Stimulated activated CD4-positive, alpha-beta T cell treated with anti-CD3 and anti-CD28 coated beads, Interleukin-4, amount 100 ng/mL, for 24 hours (primary cell): ENCODE measurements at regions not wholly inside any gene's neighbourhood (a gene's known extent, or its start where the extent isn't known, plus 50 kb on each side); places are given as distances from the start of the nearest gene placed in this dataset.

Source experiments
- DNase-seq: peaks from one replicate; pipeline ENCODE4 v3.0.0-alpha.2; 2020

GRCh38 chr2:155377266-155377680 is 678.8 kb downstream of the KCNJ3 start:
- no peak for DNase-seq

GRCh38 chr2:155372969-155373368 is 674.5 kb downstream of the KCNJ3 start:
- DNase-seq = no peak

- no peak for DNase-seq
Measured at GRCh38 chr2:155368934-155369333, 670.4 kb downstream of the KCNJ3 start.

GRCh38 chr2:155364766-155365165 is 666.3 kb downstream of the KCNJ3 start:
- DNase-seq = no peak

GRCh38 chr2:155363349-155363888 is 664.9 kb downstream of the KCNJ3 start:
- DNase-seq = no peak

GRCh38 chr2:155357172-155357571 is 658.7 kb downstream of the KCNJ3 start:
- DNase-seq = no peak

GRCh38 chr2:155356250-155356649 is 657.8 kb downstream of the KCNJ3 start:
- no peak for DNase-seq

- no peak for DNase-seq
Measured at GRCh38 chr2:155350783-155351580, 652.5 kb downstream of the KCNJ3 start.

GRCh38 chr2:155332016-155332415 is 633.5 kb downstream of the KCNJ3 start:
- no peak for DNase-seq

GRCh38 chr2:155320236-155320635 is 621.7 kb downstream of the KCNJ3 start:
- no peak for DNase-seq

- no peak for DNase-seq
Measured at GRCh38 chr2:155318710-155319109, 620.2 kb downstream of the KCNJ3 start.

- DNase-seq = no peak
Measured at GRCh38 chr2:155315768-155316167, 617.3 kb downstream of the KCNJ3 start.

GRCh38 chr2:155310589-155310988 is 612.1 kb downstream of the KCNJ3 start:
- no peak for DNase-seq

- DNase-seq = no peak
Measured at GRCh38 chr2:155309483-155309882, 611.0 kb downstream of the KCNJ3 start.

GRCh38 chr2:155308367-155309009 is 610.0 kb downstream of the KCNJ3 start:
- no peak for DNase-seq

- DNase-seq = no peak
Measured at GRCh38 chr2:155301221-155301620, 602.7 kb downstream of the KCNJ3 start.

- DNase-seq = no peak
Measured at GRCh38 chr2:155298001-155298400, 599.5 kb downstream of the KCNJ3 start.

- DNase-seq = no peak
Measured at GRCh38 chr2:155294358-155294757, 595.9 kb downstream of the KCNJ3 start.

- DNase-seq = no peak
Measured at GRCh38 chr2:155281907-155282306, 583.4 kb downstream of the KCNJ3 start.

- no peak for DNase-seq
Measured at GRCh38 chr2:155273323-155273722, 574.8 kb downstream of the KCNJ3 start.

GRCh38 chr2:155266583-155266982 is 568.1 kb downstream of the KCNJ3 start:
- DNase-seq = no peak

- no peak for DNase-seq
Measured at GRCh38 chr2:155266109-155266508, 567.6 kb downstream of the KCNJ3 start.

- DNase-seq = no peak
Measured at GRCh38 chr2:155256803-155257202, 558.3 kb downstream of the KCNJ3 start.

GRCh38 chr2:155250800-155251199 is 552.3 kb downstream of the KCNJ3 start:
- no peak for DNase-seq
